OCI-LY1 (cell line): ENCODE measurements at regions not wholly inside any gene's neighbourhood (a gene's known extent, or its start where the extent isn't known, plus 50 kb on each side); places are given as distances from the start of the nearest gene placed in this dataset.

Experiments used
- CTCF ChIP-seq: fragments of 200-600 bp; sonication (generic), shearing (Covaris generic); IDR thresholded peaks from 2 replicates; pipeline ENCODE4 v1.5.1; 2017; ENCODE audit warnings: mild to moderate bottlenecking, antibody characterized with exemption, low read length, moderate library complexity, mixed read lengths
- EZH2 ChIP-seq: fragments of 200-600 bp; sonication (generic), shearing (Covaris generic); IDR thresholded peaks from 2 replicates; pipeline ENCODE4 v1.8.0; 2017; ENCODE audit warnings: borderline replicate concordance, mixed run types, mild to moderate bottlenecking, antibody characterized with exemption, low read length, moderate library complexity, mixed read lengths

GRCh38 chr11:11095831-11096723, 238.2 kb upstream of the ZBED5 start:
- no peak for TF ChIP-seq CTCF
- TF ChIP-seq EZH2, result no peak
